HepG2 (cell line): ENCODE measurements at regions not wholly inside any gene's neighbourhood (a gene's known extent, or its start where the extent isn't known, plus 50 kb on each side); places are given as distances from the start of the nearest gene placed in this dataset.

Experiments
- ATAC-seq: fragments of 200-7000 bp; cut with Tn5 transposase; 3 replicates; pipeline ENCODE4 v1.9.1; 2020; ENCODE audit warnings: mild to moderate bottlenecking, moderate library complexity
- BruUV-seq: library from RNA; stranded (reverse); fragments of 400-500 nt; replicated peaks from 2 replicates; lab custom pipeline; 2021; lab: Mats Ljungman, UMichigan
- CTCF ChIA-PET: fragments of 300-600 bp; formaldehyde crosslinking; extraction: SDS; loops from one replicate; lab custom pipeline; 2021; ENCODE audit warnings: low total read pairs, inconsistent platforms, low intra/inter-chr PET ratio; lab: Yijun Ruan, JAX
- POLR2A ChIA-PET: fragments of 350-600 bp; sonication (Branson Sonifier 250); formaldehyde crosslinking; loops from one replicate; lab custom pipeline; 2020; ENCODE audit warnings: antibody characterized with exemption, inconsistent platforms; lab: Yijun Ruan, JAX
- DNase-seq: peaks from one replicate; pipeline ENCODE4 v3.0.0-alpha.2; 2015; ENCODE audit warnings: low spot score
- FAIRE-seq: peaks from 3 replicates; lab custom pipeline; 2011; peaks lifted over from hg19 to GRCh38; lab: Jason Lieb, UNC
- H2AFZ ChIP-seq: one replicate; pipeline ENCODE4 v1.6.1; 2011; ENCODE audit warnings: low read length, inconsistent platforms
- H3K27ac ChIP-seq: fragments of 300-600 bp; 3 replicates; pipeline ENCODE4 v1.8.0; 2011; ENCODE audit warnings: mixed run types, mild to moderate bottlenecking, mixed read lengths, low read length, inconsistent platforms; ENCODE audit not compliant: insufficient read depth; ENCODE audit errors: extremely low read length
- H3K27me3 ChIP-seq, 2 experiments: fragments of 200-600 bp in 1 of 2; 2 replicates in 1 of 2; 3 replicates in 1 of 2; pipeline versions ENCODE4 v1.6.0 to v1.8.0; 2011; ENCODE audit warnings: low read length in 2 of 2, mild to moderate bottlenecking in 2 of 2, moderate library complexity in 2 of 2, inconsistent platforms in 1 of 2; ENCODE audit not compliant: insufficient read depth in 2 of 2, control insufficient read depth in 1 of 2
- H3K36me3 ChIP-seq, 2 experiments: fragments of 200-600 bp in 1 of 2; replicated peaks in 1 of 2; 2 replicates in 1 of 2; 3 replicates in 1 of 2; pipeline versions ENCODE4 v1.5.1 to v1.8.0; 2011; ENCODE audit warnings: low read length in 2 of 2, inconsistent platforms in 1 of 2; ENCODE audit not compliant: insufficient read depth in 2 of 2, control insufficient read depth in 1 of 2
- H3K4me1 ChIP-seq: 2 replicates; pipeline ENCODE4 v1.5.1; 2012; ENCODE audit warnings: low read length, inconsistent platforms; ENCODE audit not compliant: insufficient read depth
- H3K4me2 ChIP-seq: 2 replicates; pipeline ENCODE4 v1.6.0; 2011; ENCODE audit warnings: low read depth, low read length, inconsistent platforms
- H3K4me3 ChIP-seq, 3 experiments: fragments of 200-600 bp in 1 of 3; sonication (generic), shearing (Covaris generic) in 1 of 3; replicated peaks in 1 of 3; 2 replicates each; pipeline ENCODE4 v1.5.1; 2011 to 2016; ENCODE audit warnings: low read length in 3 of 3, inconsistent platforms in 2 of 3, low read depth in 2 of 3, mild to moderate bottlenecking in 2 of 3, control low read depth in 1 of 3, mixed read lengths in 1 of 3; ENCODE audit not compliant: insufficient read depth in 1 of 3
- H3K79me2 ChIP-seq: one replicate; pipeline ENCODE4 v1.6.1; 2011; ENCODE audit warnings: low read length, inconsistent platforms; ENCODE audit not compliant: insufficient read depth
- H3K9ac ChIP-seq: 2 replicates; pipeline ENCODE4 v1.6.0; 2011; ENCODE audit warnings: mild to moderate bottlenecking, low read depth, low read length, inconsistent platforms; ENCODE audit not compliant: insufficient read depth
- H3K9me3 ChIP-seq: 2 replicates; pipeline ENCODE4 v1.5.1; 2012; ENCODE audit warnings: mild to moderate bottlenecking, low read length
- H4K20me1 ChIP-seq: 2 replicates; pipeline ENCODE4 v1.6.0; 2011; ENCODE audit warnings: inconsistent platforms, mild to moderate bottlenecking, low read length, moderate library complexity; ENCODE audit not compliant: insufficient read depth
- ATAD3A ChIP-seq: sonication (generic); formaldehyde crosslinking; IDR thresholded peaks from 2 replicates; pipeline ENCODE4 v1.4.0; 2020; ENCODE audit warnings: missing genetic modification reagents
- MEF2D ChIP-seq: sonication (generic); formaldehyde crosslinking; IDR thresholded peaks from 2 replicates; pipeline ENCODE4 v1.5.1; 2020; ENCODE audit warnings: mild to moderate bottlenecking, missing genetic modification reagents
- MXD4 ChIP-seq: IDR thresholded peaks from 2 replicates; pipeline ENCODE4 v1.6.1; 2016; ENCODE audit warnings: mild to moderate bottlenecking, missing biosample characterization, missing genetic modification reagents
- NAIF1 ChIP-seq: sonication (generic); formaldehyde crosslinking; IDR thresholded peaks from 2 replicates; pipeline ENCODE4 v1.5.0; 2020; ENCODE audit warnings: mild to moderate bottlenecking, missing genetic modification reagents, borderline replicate concordance
- RXRA ChIP-seq: sonication (generic); formaldehyde crosslinking; IDR thresholded peaks from 2 replicates; pipeline ENCODE4 v1.5.1; 2020; ENCODE audit warnings: missing genetic modification reagents
- TBX2 ChIP-seq: sonication (generic); formaldehyde crosslinking; IDR thresholded peaks from 2 replicates; pipeline ENCODE4 v1.5.0; 2020; ENCODE audit warnings: missing genetic modification reagents, mild to moderate bottlenecking, borderline replicate concordance
- ZBTB25 ChIP-seq: IDR thresholded peaks from 2 replicates; pipeline ENCODE4 v1.6.1; 2018; ENCODE audit warnings: missing genetic modification reagents
- ZFP41 ChIP-seq: sonication (generic); formaldehyde crosslinking; IDR thresholded peaks from 2 replicates; pipeline ENCODE4 v1.4.0; 2020; ENCODE audit warnings: mild to moderate bottlenecking, missing genetic modification reagents, borderline replicate concordance
- ZMYM4 ChIP-seq: sonication (generic); formaldehyde crosslinking; IDR thresholded peaks from 2 replicates; pipeline ENCODE4 v1.8.1; 2023; ENCODE audit warnings: mild to moderate bottlenecking, missing genetic modification reagents
- ZNF232 ChIP-seq: sonication (generic); formaldehyde crosslinking; IDR thresholded peaks from 2 replicates; pipeline ENCODE4 v1.4.0; 2020; ENCODE audit warnings: missing genetic modification reagents, borderline replicate concordance
- ZNF484 ChIP-seq: sonication (generic); formaldehyde crosslinking; IDR thresholded peaks from 2 replicates; pipeline ENCODE4 v1.5.1; 2020; ENCODE audit warnings: mild to moderate bottlenecking, low read depth, missing genetic modification reagents, borderline replicate concordance
- ZNF678 ChIP-seq: sonication (generic); formaldehyde crosslinking; IDR thresholded peaks from 2 replicates; pipeline ENCODE4 v1.4.0; 2020; ENCODE audit warnings: mild to moderate bottlenecking, missing genetic modification reagents
- ZNF75D ChIP-seq: sonication (generic); formaldehyde crosslinking; IDR thresholded peaks from 2 replicates; pipeline ENCODE4 v1.8.1; 2023; ENCODE audit warnings: missing genetic modification reagents, mild to moderate bottlenecking, borderline replicate concordance
- WGBS: methylation state at CpG from one replicate; pipeline ENCODE4 v1.1.6; 2017; ENCODE audit warnings: low lambda C conversion rate; 5-methylcytosine and 5-hydroxymethylcytosine counted together
- in situ Hi-C: cut with HindIII; loops from 2 replicates; pipeline ENCODE4 v1.10.0; 2017; ENCODE audit warnings: low pct_unique_long_range_greater_than_20kb; ENCODE audit not compliant: extremely low pct_ligation_motif_present
- intact Hi-C: fragments of 100-400 bp; cut with micrococcal nuclease; formaldehyde crosslinking; loops from one replicate; pipeline ENCODE4 v1.10.0; 2022; ENCODE audit not compliant: unreplicated experiment

- ChIA-PET POLR2A (no interaction called here), CTCF (no interaction called here)
- DNase-seq (no peak), ATAC-seq (no peak), FAIRE-seq (no peak)
- Histone ChIP-seq H3K27me3 (no peaks in the 10 kb centered on the region), H3K9me3 (no peaks in the 10 kb centered on the region), H2AFZ (no peak overlapping the region), H4K20me1 (no peaks in the 10 kb centered on the region), H3K27ac (no peak overlapping the region), H3K36me3 (no peaks in the 10 kb centered on the region), H3K4me2 (no peak overlapping the region)
- intact Hi-C loops, result no loop called here
- no TSS peak for BruUV-seq
- in situ Hi-C loops, result no loop called here
- no peak for TF ChIP-seq NAIF1 (CRISPR knock-in tag)
- no peak for TF ChIP-seq ZNF232 (CRISPR knock-in tag)
- TF ChIP-seq RXRA (CRISPR knock-in tag), result no peak
- TF ChIP-seq, all 625 proteins: peak for 0
- Histone ChIP-seq H3K4me3 (no peak overlapping the region), H3K79me2 (no peaks in the 10 kb centered on the region), H3K4me1 (no peaks in the 10 kb centered on the region), H3K9ac (no peak overlapping the region)
- 0% methylated on average over 2 of the region's 2 CpGs for WGBS
Measured at GRCh38 chrY:19824136-19824535, 79.6 kb upstream of the KDM5D start.

DNA sequence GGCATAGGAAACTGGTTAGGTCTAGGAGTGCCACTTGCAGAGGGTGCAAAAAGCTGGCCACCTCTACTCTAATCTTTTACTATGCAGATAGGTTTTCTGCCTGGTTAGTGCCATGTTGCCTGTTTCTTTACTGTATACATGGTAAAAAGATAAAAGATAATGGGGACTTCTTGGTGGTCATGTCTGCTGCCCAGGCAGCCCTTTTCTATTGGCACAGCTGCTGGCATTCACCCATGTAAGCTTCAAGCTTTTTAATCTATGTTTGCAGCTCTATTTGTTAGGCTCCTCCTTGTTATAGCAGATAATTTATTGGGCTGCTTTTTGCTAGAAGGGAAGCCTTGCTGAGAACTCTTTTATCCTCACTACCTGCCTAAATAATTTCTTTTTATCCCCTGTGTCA, 74.0 kb upstream of the KDM5D start:
- H3K4me1 ChIP-seq, result no peaks in the 10 kb centered on the region
- H3K9ac ChIP-seq, result no peak overlapping the region
- CTCF ChIA-PET, result no interaction called here
- no peak for TF ChIP-seq ZFP41 (CRISPR knock-in tag)
- TF ChIP-seq MEF2D (CRISPR knock-in tag), result no peak
- no peak for TF ChIP-seq ZNF75D (CRISPR knock-in tag)
- TF ChIP-seq ZBTB25 (CRISPR knock-in tag), result no peak
- TF ChIP-seq ATAD3A, result no peak
- TF ChIP-seq TBX2, result no peak
- no peak for TF ChIP-seq ZMYM4 (CRISPR knock-in tag)
- TF ChIP-seq ZNF484 (CRISPR knock-in tag), result no peak
- no peak for TF ChIP-seq ZNF678 (CRISPR knock-in tag)
- no peak for TF ChIP-seq MXD4
- H3K79me2 ChIP-seq, result no peaks in the 10 kb centered on the region
- DNase-seq (no peak), FAIRE-seq (no peak), ATAC-seq (no peak)
- intact Hi-C loops, result loop anchor here (5.0 to 10.0 kb wide), 2 partner anchors 386 to 926 kb away; no protein-coding TSS in a partner anchor
- BruUV-seq, result no TSS peak
- no peak overlapping the region for H3K27ac ChIP-seq
- H3K36me3 ChIP-seq, result no peaks in the 10 kb centered on the region
- POLR2A ChIA-PET, result no interaction called here
- H3K4me3 ChIP-seq, result no peak overlapping the region
- H3K9me3 ChIP-seq, result no peaks in the 10 kb centered on the region
- H3K27me3 ChIP-seq, result no peaks in the 10 kb centered on the region
- no peaks in the 10 kb centered on the region for H4K20me1 ChIP-seq
- in situ Hi-C loops, result no loop called here
- no peak overlapping the region for H2AFZ ChIP-seq
- no peak overlapping the region for H3K4me2 ChIP-seq
